ENCODE measurements at regions not wholly inside any gene's neighbourhood (a gene's known extent, or its start where the extent isn't known, plus 50 kb on each side); places are given as distances from the start of the nearest gene placed in this dataset.

DNA sequence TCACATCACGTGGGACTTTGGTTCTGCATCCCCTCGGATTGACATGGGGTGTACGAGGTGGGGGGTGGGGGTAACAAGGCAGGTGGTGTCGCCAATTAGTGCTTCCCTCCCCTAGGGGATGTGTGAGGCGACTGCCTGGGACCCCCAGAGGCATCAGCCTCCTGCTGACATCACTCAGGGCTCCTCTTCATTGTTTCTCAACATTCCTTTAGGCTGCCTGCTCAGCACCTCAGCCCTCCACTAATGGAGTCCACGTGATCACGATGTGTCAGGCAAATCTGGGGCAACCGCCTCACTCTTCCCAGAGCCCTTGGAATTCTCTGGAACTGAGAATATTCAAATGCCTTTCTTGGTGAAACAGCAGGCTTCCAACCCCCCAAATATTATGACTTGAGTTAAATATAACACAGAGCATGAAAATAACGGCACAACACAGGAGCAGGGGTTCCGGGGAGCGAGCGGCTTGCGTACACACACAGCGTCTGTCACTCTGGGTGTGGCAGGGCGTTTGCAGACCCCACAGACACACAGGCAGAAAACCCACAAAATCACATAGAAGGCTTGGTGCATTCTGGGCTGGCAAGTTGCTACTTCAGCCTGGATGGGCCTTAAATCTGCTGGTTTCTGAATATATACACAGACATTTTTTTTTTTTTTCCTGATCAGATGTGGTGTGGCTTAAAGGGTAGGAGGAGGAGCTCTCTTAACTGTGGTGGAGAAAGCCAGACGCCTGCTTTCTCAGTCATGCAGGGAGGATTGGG lies 170.1 kb upstream of the CADM1 start:
- in situ Hi-C loops (cut with MboI; ENCODE audit: low sequenced_read_pairs in 4 of 4) (no loop called here), intact Hi-C loops (cut with DNase I; ENCODE audit: low total_unique reads) (no loop called here)
- no peaks in the 10 kb centered on the region for H3K9me3 ChIP-seq
- no peak for ATAC-seq
- H3K4me1 ChIP-seq = peaks cover 2 to 8% of the 10 kb centered on the region in 2 donors
- H3K4me3 ChIP-seq = no peak overlapping the region
- no peak overlapping the region for H3K27ac ChIP-seq
- no peaks in the 10 kb centered on the region for H3K36me3 ChIP-seq
- no peak for DNase-seq
- TF ChIP-seq CTCF (IDR thresholded peaks at IDR 0.05 in 4 of 5, conservative IDR thresholded peaks at IDR 0.05 in 1 of 5) = no peak
- TF ChIP-seq POLR2A (IDR thresholded peaks at IDR 0.05) = no peak
- no peaks in the 10 kb centered on the region for H3K27me3 ChIP-seq

GRCh38 chr11:115673720-115674119 lies 169.5 kb upstream of the CADM1 start:
- Histone ChIP-seq H3K36me3 (no peaks in the 10 kb centered on the region), H3K4me3 (no peak overlapping the region), H3K27me3 (no peaks in the 10 kb centered on the region), H3K27ac (no peak overlapping the region), H3K4me1 (peaks cover 2 to 8% of the 10 kb centered on the region in 2 donors), H3K9me3 (no peaks in the 10 kb centered on the region)
- no peak for ATAC-seq
- DNase-seq = no peak
- in situ Hi-C loops (cut with MboI; ENCODE audit: low sequenced_read_pairs in 4 of 4) = no loop called here
- no peak for TF ChIP-seq CTCF (IDR thresholded peaks at IDR 0.05 in 4 of 5, conservative IDR thresholded peaks at IDR 0.05 in 1 of 5)
- TF ChIP-seq POLR2A (IDR thresholded peaks at IDR 0.05) = no peak
- intact Hi-C loops (cut with DNase I; ENCODE audit: low total_unique reads) = no loop called here

- Histone ChIP-seq H3K36me3 (no peaks in the 10 kb centered on the region), H3K9me3 (no peaks in the 10 kb centered on the region), H3K27ac (peak overlapping the region in 1 of 4 donors; percentile 55), H3K4me3 (no peak overlapping the region), H3K4me1 (peaks cover 2 to 8% of the 10 kb centered on the region in 2 donors), H3K27me3 (no peaks in the 10 kb centered on the region)
- intact Hi-C loops (cut with DNase I; ENCODE audit: low total_unique reads) (no loop called here), in situ Hi-C loops (cut with MboI; ENCODE audit: low sequenced_read_pairs in 4 of 4) (no loop called here)
- DNase-seq (peak; percentile 32 to 37), ATAC-seq (peak; percentile 94 to 96)
- no peak for TF ChIP-seq CTCF (IDR thresholded peaks at IDR 0.05 in 4 of 5, conservative IDR thresholded peaks at IDR 0.05 in 1 of 5)
Observed at GRCh38 chr11:115672999-115673411, 168.8 kb upstream of the CADM1 start.

DNA sequence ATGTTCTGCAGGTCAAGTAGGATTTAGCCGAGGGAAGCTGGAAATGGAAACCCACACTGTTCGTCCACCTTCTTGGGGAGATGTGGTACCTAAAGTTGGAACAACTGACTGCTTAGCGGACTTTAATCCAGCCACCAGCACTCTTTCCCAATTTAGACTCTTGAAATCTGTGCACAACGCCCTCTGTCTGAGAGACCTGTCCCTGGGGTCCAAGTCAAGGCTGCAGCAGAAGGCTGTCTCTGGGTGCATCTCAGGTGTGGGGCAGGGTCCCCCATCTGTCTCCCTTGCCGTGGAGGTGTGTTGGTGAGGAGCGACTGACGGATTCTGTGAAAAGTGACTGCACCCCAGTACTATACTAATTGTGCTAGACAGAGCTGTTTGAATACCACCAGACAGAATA lies 168.2 kb upstream of the CADM1 start:
- TF ChIP-seq CTCF (IDR thresholded peaks at IDR 0.05 in 4 of 5, conservative IDR thresholded peaks at IDR 0.05 in 1 of 5) = no peak
- TF ChIP-seq POLR2A (IDR thresholded peaks at IDR 0.05) = no peak
- no peak overlapping the region for H3K27ac ChIP-seq
- H3K4me3 ChIP-seq = no peak overlapping the region
- ATAC-seq (no peak), DNase-seq (no peak)
- intact Hi-C loops (cut with DNase I; ENCODE audit: low total_unique reads) = no loop called here
- no peaks in the 10 kb centered on the region for H3K36me3 ChIP-seq
- in situ Hi-C loops (cut with MboI; ENCODE audit: low sequenced_read_pairs in 4 of 4) = no loop called here
- no peaks in the 10 kb centered on the region for H3K9me3 ChIP-seq
- peaks cover 2 to 8% of the 10 kb centered on the region in 2 donors for H3K4me1 ChIP-seq
- H3K27me3 ChIP-seq = no peaks in the 10 kb centered on the region

Data from gastrocnemius medialis (tissue), 4 donors.